PC-9 (cell line): ENCODE measurements at regions not wholly inside any gene's neighbourhood (a gene's known extent, or its start where the extent isn't known, plus 50 kb on each side); places are given as distances from the start of the nearest gene placed in this dataset.

Experiments used
- CTCF ChIP-seq: fragments of 200-600 bp; sonication (generic); conservative IDR thresholded peaks from 2 replicates; pipeline ENCODE4 v1.6.1; 2017; ENCODE audit warnings: mixed run types, antibody characterized with exemption, mild to moderate bottlenecking, moderate library complexity
- EZH2 ChIP-seq: fragments of 200-600 bp; sonication (generic); IDR thresholded peaks from 2 replicates; pipeline ENCODE4 v1.8.0; 2017; ENCODE audit warnings: antibody characterized with exemption, low read depth

GRCh38 chr2:120528693-120529076 lies 182.7 kb downstream of the INHBB start:
- TF ChIP-seq CTCF (no peak), EZH2 (no peak)
